ENCODE measurements at regions not wholly inside any gene's neighbourhood (a gene's known extent, or its start where the extent isn't known, plus 50 kb on each side); places are given as distances from the start of the nearest gene placed in this dataset.
"Not testable (repeated sequence)": the region's sequence is repeated elsewhere in the genome, so short reads cannot be mapped to it uniquely, and the experiment has no call there.

- no peak overlapping the region for H3K4me3 ChIP-seq (ENCODE audit: low read depth in 1 of 2, low read length in 2 of 2)
- no peak overlapping the region for H3K27ac ChIP-seq (ENCODE audit: low read depth, low read length)
- no peaks in the 10 kb centered on the region for H3K36me3 ChIP-seq (ENCODE audit: control insufficient read depth in 1 of 2, insufficient read depth in 2 of 2, low read length in 2 of 2)
- H3K9me3 ChIP-seq (ENCODE audit: control insufficient read depth in 1 of 2, low read length in 2 of 2) = no peaks in the 10 kb centered on the region
- H3K4me1 ChIP-seq (ENCODE audit: control insufficient read depth in 1 of 2, insufficient read depth in 2 of 2, low read length in 2 of 2) = peaks cover 16% of the 10 kb centered on the region in 2 donors
- H3K27me3 ChIP-seq (ENCODE audit: control insufficient read depth in 1 of 2, insufficient read depth in 2 of 2, low read length in 2 of 2) = no peaks in the 10 kb centered on the region
- H3K9ac ChIP-seq (ENCODE audit: low read depth in 1 of 2, low read length in 2 of 2) = no peak overlapping the region
Observed at GRCh38 chr4:81785338-81785737, 313.6 kb upstream of the RASGEF1B start.

- Histone ChIP-seq H3K36me3 (ENCODE audit: control insufficient read depth in 1 of 2, insufficient read depth in 2 of 2, low read length in 2 of 2) (no peaks in the 10 kb centered on the region), H3K9ac (ENCODE audit: low read depth in 1 of 2, low read length in 2 of 2) (no peak overlapping the region), H3K27me3 (ENCODE audit: control insufficient read depth in 1 of 2, insufficient read depth in 2 of 2, low read length in 2 of 2) (no peaks in the 10 kb centered on the region), H3K4me1 (ENCODE audit: control insufficient read depth in 1 of 2, insufficient read depth in 2 of 2, low read length in 2 of 2) (peaks cover 11 to 13% of the 10 kb centered on the region in 2 donors), H3K9me3 (ENCODE audit: control insufficient read depth in 1 of 2, low read length in 2 of 2) (no peaks in the 10 kb centered on the region), H3K27ac (ENCODE audit: low read depth, low read length) (no peak overlapping the region), H3K4me3 (ENCODE audit: low read depth in 1 of 2, low read length in 2 of 2) (no peak overlapping the region)
Observed at GRCh38 chr4:81783558-81783957, 311.9 kb upstream of the RASGEF1B start.

- Histone ChIP-seq H3K9me3 (ENCODE audit: control insufficient read depth in 1 of 2, low read length in 2 of 2) (no peaks in the 10 kb centered on the region), H3K4me1 (ENCODE audit: control insufficient read depth in 1 of 2, insufficient read depth in 2 of 2, low read length in 2 of 2) (peaks cover 11 to 12% of the 10 kb centered on the region in 2 donors), H3K27ac (ENCODE audit: low read depth, low read length) (no peak overlapping the region), H3K36me3 (ENCODE audit: control insufficient read depth in 1 of 2, insufficient read depth in 2 of 2, low read length in 2 of 2) (no peaks in the 10 kb centered on the region), H3K9ac (ENCODE audit: low read depth in 1 of 2, low read length in 2 of 2) (no peak overlapping the region), H3K4me3 (ENCODE audit: low read depth in 1 of 2, low read length in 2 of 2) (no peak overlapping the region), H3K27me3 (ENCODE audit: control insufficient read depth in 1 of 2, insufficient read depth in 2 of 2, low read length in 2 of 2) (no peaks in the 10 kb centered on the region)
Observed at GRCh38 chr4:81781799-81782198, 310.1 kb upstream of the RASGEF1B start.

GRCh38 chr4:81777718-81778117, 306.0 kb upstream of the RASGEF1B start:
- H3K4me3 ChIP-seq (ENCODE audit: low read depth in 1 of 2, low read length in 2 of 2); H3K9me3 ChIP-seq (ENCODE audit: control insufficient read depth in 1 of 2, low read length in 2 of 2); H3K4me1 ChIP-seq (ENCODE audit: control insufficient read depth in 1 of 2, insufficient read depth in 2 of 2, low read length in 2 of 2); H3K9ac ChIP-seq (ENCODE audit: low read depth in 1 of 2, low read length in 2 of 2); H3K36me3 ChIP-seq (ENCODE audit: control insufficient read depth in 1 of 2, insufficient read depth in 2 of 2, low read length in 2 of 2); H3K27ac ChIP-seq (ENCODE audit: low read depth, low read length); H3K27me3 ChIP-seq (ENCODE audit: control insufficient read depth in 1 of 2, insufficient read depth in 2 of 2, low read length in 2 of 2): not testable (repeated sequence)

GRCh38 chr4:81776794-81777193, 305.1 kb upstream of the RASGEF1B start:
- Histone ChIP-seq H3K9me3 (ENCODE audit: control insufficient read depth in 1 of 2, low read length in 2 of 2) (no peaks in the 10 kb centered on the region), H3K4me3 (ENCODE audit: low read depth in 1 of 2, low read length in 2 of 2) (no peak overlapping the region), H3K27ac (ENCODE audit: low read depth, low read length) (no peak overlapping the region), H3K27me3 (ENCODE audit: control insufficient read depth in 1 of 2, insufficient read depth in 2 of 2, low read length in 2 of 2) (no peaks in the 10 kb centered on the region), H3K36me3 (ENCODE audit: control insufficient read depth in 1 of 2, insufficient read depth in 2 of 2, low read length in 2 of 2) (no peaks in the 10 kb centered on the region), H3K9ac (ENCODE audit: low read depth in 1 of 2, low read length in 2 of 2) (no peak overlapping the region), H3K4me1 (ENCODE audit: control insufficient read depth in 1 of 2, insufficient read depth in 2 of 2, low read length in 2 of 2) (no peaks in the 10 kb centered on the region)

GRCh38 chr4:81773557-81773956, 301.9 kb upstream of the RASGEF1B start:
- no peak overlapping the region for H3K9ac ChIP-seq (ENCODE audit: low read depth in 1 of 2, low read length in 2 of 2)
- H3K9me3 ChIP-seq (ENCODE audit: control insufficient read depth in 1 of 2, low read length in 2 of 2) = no peaks in the 10 kb centered on the region
- H3K36me3 ChIP-seq (ENCODE audit: control insufficient read depth in 1 of 2, insufficient read depth in 2 of 2, low read length in 2 of 2) = no peaks in the 10 kb centered on the region
- H3K27me3 ChIP-seq (ENCODE audit: control insufficient read depth in 1 of 2, insufficient read depth in 2 of 2, low read length in 2 of 2) = no peaks in the 10 kb centered on the region
- H3K27ac ChIP-seq (ENCODE audit: low read depth, low read length) = no peak overlapping the region
- H3K4me1 ChIP-seq (ENCODE audit: control insufficient read depth in 1 of 2, insufficient read depth in 2 of 2, low read length in 2 of 2) = no peaks in the 10 kb centered on the region
- H3K4me3 ChIP-seq (ENCODE audit: low read depth in 1 of 2, low read length in 2 of 2) = no peak overlapping the region

GRCh38 chr4:81771721-81772120, 300.0 kb upstream of the RASGEF1B start:
- H3K27ac ChIP-seq (ENCODE audit: low read depth, low read length) = no peak overlapping the region

GRCh38 chr4:81769244-81769643, 297.5 kb upstream of the RASGEF1B start:
- no peak overlapping the region for H3K27ac ChIP-seq (ENCODE audit: low read depth, low read length)
- H3K9ac ChIP-seq (ENCODE audit: low read depth in 1 of 2, low read length in 2 of 2) = no peak overlapping the region
- H3K4me1 ChIP-seq (ENCODE audit: control insufficient read depth in 1 of 2, insufficient read depth in 2 of 2, low read length in 2 of 2) = no peaks in the 10 kb centered on the region
- H3K4me3 ChIP-seq (ENCODE audit: low read depth in 1 of 2, low read length in 2 of 2) = no peak overlapping the region
- no peaks in the 10 kb centered on the region for H3K36me3 ChIP-seq (ENCODE audit: control insufficient read depth in 1 of 2, insufficient read depth in 2 of 2, low read length in 2 of 2)
- H3K27me3 ChIP-seq (ENCODE audit: control insufficient read depth in 1 of 2, insufficient read depth in 2 of 2, low read length in 2 of 2) = no peaks in the 10 kb centered on the region
- H3K9me3 ChIP-seq (ENCODE audit: control insufficient read depth in 1 of 2, low read length in 2 of 2) = no peaks in the 10 kb centered on the region

More at GRCh38 chr4:81771721-81772120, 300.0 kb upstream of the RASGEF1B start:
- H3K4me3 ChIP-seq (ENCODE audit: low read depth in 1 of 2, low read length in 2 of 2) = no peak overlapping the region
- H3K9ac ChIP-seq (ENCODE audit: low read depth in 1 of 2, low read length in 2 of 2) = no peak overlapping the region
- no peaks in the 10 kb centered on the region for H3K27me3 ChIP-seq (ENCODE audit: control insufficient read depth in 1 of 2, insufficient read depth in 2 of 2, low read length in 2 of 2)
- no peaks in the 10 kb centered on the region for H3K9me3 ChIP-seq (ENCODE audit: control insufficient read depth in 1 of 2, low read length in 2 of 2)
- H3K4me1 ChIP-seq (ENCODE audit: control insufficient read depth in 1 of 2, insufficient read depth in 2 of 2, low read length in 2 of 2) = no peaks in the 10 kb centered on the region
- no peaks in the 10 kb centered on the region for H3K36me3 ChIP-seq (ENCODE audit: control insufficient read depth in 1 of 2, insufficient read depth in 2 of 2, low read length in 2 of 2)

GRCh38 chr4:81758574-81759264, 287.0 kb upstream of the RASGEF1B start:
- no peaks in the 10 kb centered on the region for H3K27me3 ChIP-seq (ENCODE audit: control insufficient read depth in 1 of 2, insufficient read depth in 2 of 2, low read length in 2 of 2)
- no peak overlapping the region for H3K4me3 ChIP-seq (ENCODE audit: low read depth in 1 of 2, low read length in 2 of 2)
- H3K36me3 ChIP-seq (ENCODE audit: control insufficient read depth in 1 of 2, insufficient read depth in 2 of 2, low read length in 2 of 2) = no peaks in the 10 kb centered on the region
- H3K9me3 ChIP-seq (ENCODE audit: control insufficient read depth in 1 of 2, low read length in 2 of 2) = no peaks in the 10 kb centered on the region
- no peak overlapping the region for H3K27ac ChIP-seq (ENCODE audit: low read depth, low read length)
- no peak overlapping the region for H3K9ac ChIP-seq (ENCODE audit: low read depth in 1 of 2, low read length in 2 of 2)
- H3K4me1 ChIP-seq (ENCODE audit: control insufficient read depth in 1 of 2, insufficient read depth in 2 of 2, low read length in 2 of 2) = no peaks in the 10 kb centered on the region

GRCh38 chr4:81757691-81758090, 286.0 kb upstream of the RASGEF1B start:
- Histone ChIP-seq H3K9ac (ENCODE audit: low read depth in 1 of 2, low read length in 2 of 2) (no peak overlapping the region), H3K4me3 (ENCODE audit: low read depth in 1 of 2, low read length in 2 of 2) (no peak overlapping the region), H3K27ac (ENCODE audit: low read depth, low read length) (no peak overlapping the region), H3K4me1 (ENCODE audit: control insufficient read depth in 1 of 2, insufficient read depth in 2 of 2, low read length in 2 of 2) (no peaks in the 10 kb centered on the region), H3K27me3 (ENCODE audit: control insufficient read depth in 1 of 2, insufficient read depth in 2 of 2, low read length in 2 of 2) (no peaks in the 10 kb centered on the region), H3K9me3 (ENCODE audit: control insufficient read depth in 1 of 2, low read length in 2 of 2) (no peaks in the 10 kb centered on the region), H3K36me3 (ENCODE audit: control insufficient read depth in 1 of 2, insufficient read depth in 2 of 2, low read length in 2 of 2) (no peaks in the 10 kb centered on the region)

- no peaks in the 10 kb centered on the region for H3K27me3 ChIP-seq (ENCODE audit: control insufficient read depth in 1 of 2, insufficient read depth in 2 of 2, low read length in 2 of 2)
- H3K9ac ChIP-seq (ENCODE audit: low read depth in 1 of 2, low read length in 2 of 2) = no peak overlapping the region
- H3K4me1 ChIP-seq (ENCODE audit: control insufficient read depth in 1 of 2, insufficient read depth in 2 of 2, low read length in 2 of 2) = no peaks in the 10 kb centered on the region
- H3K36me3 ChIP-seq (ENCODE audit: control insufficient read depth in 1 of 2, insufficient read depth in 2 of 2, low read length in 2 of 2) = no peaks in the 10 kb centered on the region
- no peak overlapping the region for H3K27ac ChIP-seq (ENCODE audit: low read depth, low read length)
- no peak overlapping the region for H3K4me3 ChIP-seq (ENCODE audit: low read depth in 1 of 2, low read length in 2 of 2)
- no peaks in the 10 kb centered on the region for H3K9me3 ChIP-seq (ENCODE audit: control insufficient read depth in 1 of 2, low read length in 2 of 2)
Observed at GRCh38 chr4:81756973-81757372, 285.3 kb upstream of the RASGEF1B start.

Data from duodenal mucosa (tissue), 2 donors.